ENCODE measurements at regions not wholly inside any gene's neighbourhood (a gene's known extent, or its start where the extent isn't known, plus 50 kb on each side); places are given as distances from the start of the nearest gene placed in this dataset.

DNA sequence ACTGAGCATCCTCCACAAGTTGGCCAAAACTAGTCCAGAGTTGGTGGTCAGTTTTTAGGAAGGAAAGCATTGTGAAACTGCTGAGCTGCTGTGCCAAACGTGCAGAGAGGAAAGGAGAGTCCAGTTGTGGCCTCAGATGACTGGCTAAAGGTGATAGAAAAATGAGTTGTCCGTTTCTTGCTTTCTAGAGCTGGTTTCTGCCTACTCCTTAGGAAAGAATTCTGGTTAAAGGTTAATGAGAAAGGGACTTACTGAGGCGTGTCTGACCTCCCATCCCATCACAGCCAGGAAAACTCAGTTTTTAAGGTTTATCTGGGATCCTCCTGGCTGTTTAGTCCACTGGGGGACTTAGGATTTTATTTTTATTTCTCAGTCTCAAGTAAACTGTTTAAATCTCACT is 1186.3 kb downstream of the UQCRFS1 start:
- TF ChIP-seq, protein P1, sequence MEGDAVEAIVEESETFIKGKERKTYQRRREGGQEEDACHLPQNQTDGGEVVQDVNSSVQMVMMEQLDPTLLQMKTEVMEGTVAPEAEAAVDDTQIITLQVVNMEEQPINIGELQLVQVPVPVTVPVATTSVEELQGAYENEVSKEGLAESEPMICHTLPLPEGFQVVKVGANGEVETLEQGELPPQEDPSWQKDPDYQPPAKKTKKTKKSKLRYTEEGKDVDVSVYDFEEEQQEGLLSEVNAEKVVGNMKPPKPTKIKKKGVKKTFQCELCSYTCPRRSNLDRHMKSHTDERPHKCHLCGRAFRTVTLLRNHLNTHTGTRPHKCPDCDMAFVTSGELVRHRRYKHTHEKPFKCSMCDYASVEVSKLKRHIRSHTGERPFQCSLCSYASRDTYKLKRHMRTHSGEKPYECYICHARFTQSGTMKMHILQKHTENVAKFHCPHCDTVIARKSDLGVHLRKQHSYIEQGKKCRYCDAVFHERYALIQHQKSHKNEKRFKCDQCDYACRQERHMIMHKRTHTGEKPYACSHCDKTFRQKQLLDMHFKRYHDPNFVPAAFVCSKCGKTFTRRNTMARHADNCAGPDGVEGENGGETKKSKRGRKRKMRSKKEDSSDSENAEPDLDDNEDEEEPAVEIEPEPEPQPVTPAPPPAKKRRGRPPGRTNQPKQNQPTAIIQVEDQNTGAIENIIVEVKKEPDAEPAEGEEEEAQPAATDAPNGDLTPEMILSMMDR (IDR thresholded peaks at IDR 0.05): no peak
- TF ChIP-seq POLR2A (IDR thresholded peaks at IDR 0.05): no peak
- no peak for TF ChIP-seq POLR2AphosphoS5 (IDR thresholded peaks at IDR 0.05)

Data from sigmoid colon (tissue), 4 donors.